ENCODE measurements at regions not wholly inside any gene's neighbourhood (a gene's known extent, or its start where the extent isn't known, plus 50 kb on each side); places are given as distances from the start of the nearest gene placed in this dataset.

GRCh38 chr2:122251158-122251557 lies 495.7 kb downstream of the TSN start:
- TF ChIP-seq CTCF (IDR thresholded peaks at IDR 0.05; ENCODE audit: low read depth, low read length) = no peak
- DNase-seq (ENCODE audit: extremely low read depth, low read depth) = no peak

GRCh38 chr2:122251566-122251965 lies 496.1 kb downstream of the TSN start:
- DNase-seq (ENCODE audit: extremely low read depth, low read depth) = no peak
- TF ChIP-seq CTCF (IDR thresholded peaks at IDR 0.05; ENCODE audit: low read depth, low read length) = no peak

GRCh38 chr2:122255924-122256323 lies 500.5 kb downstream of the TSN start:
- no peak for DNase-seq (ENCODE audit: extremely low read depth, low read depth)
- no peak for TF ChIP-seq CTCF (IDR thresholded peaks at IDR 0.05; ENCODE audit: low read depth, low read length)

DNA sequence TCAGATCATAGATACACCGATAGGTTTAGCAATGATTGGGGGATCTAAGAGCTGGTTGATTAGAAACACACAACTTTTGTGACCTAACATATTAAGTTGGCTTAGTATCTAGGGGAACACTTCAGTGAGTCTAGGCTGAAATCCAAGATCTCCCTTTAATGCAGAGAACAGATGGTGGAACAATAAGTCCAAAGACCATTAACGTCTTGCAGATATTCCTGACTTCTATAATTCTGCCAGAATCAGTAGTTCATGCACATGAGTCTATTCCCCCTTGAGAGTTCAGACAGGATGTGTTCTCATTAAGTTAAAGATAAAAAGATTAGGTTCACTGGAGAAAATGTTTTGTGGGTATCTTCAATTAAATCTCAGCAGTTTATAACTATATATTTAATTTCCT lies 506.5 kb downstream of the TSN start:
- TF ChIP-seq CTCF (IDR thresholded peaks at IDR 0.05; ENCODE audit: low read depth, low read length) = no peak
- no peak for DNase-seq (ENCODE audit: extremely low read depth, low read depth)

DNA sequence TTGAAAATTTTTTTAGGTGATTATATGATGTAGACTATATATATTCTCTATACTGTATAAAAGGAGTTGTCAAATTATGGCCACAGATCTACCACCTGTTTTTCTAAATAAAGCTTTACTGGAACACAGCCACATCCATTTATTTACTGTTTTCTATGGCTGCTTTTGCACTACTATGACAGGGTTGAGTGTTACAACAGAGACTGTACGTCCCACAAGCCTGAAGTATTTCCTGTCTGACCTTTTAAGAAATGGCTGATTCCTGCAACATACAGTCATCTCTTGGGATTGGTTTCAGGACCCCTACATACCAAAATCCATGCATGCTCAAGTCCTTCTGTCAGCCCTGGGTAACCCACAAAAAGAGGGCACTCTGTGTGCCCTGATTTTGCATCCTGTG lies 508.3 kb downstream of the TSN start:
- TF ChIP-seq CTCF (IDR thresholded peaks at IDR 0.05; ENCODE audit: low read depth, low read length) = no peak
- DNase-seq (ENCODE audit: extremely low read depth, low read depth) = no peak

DNA sequence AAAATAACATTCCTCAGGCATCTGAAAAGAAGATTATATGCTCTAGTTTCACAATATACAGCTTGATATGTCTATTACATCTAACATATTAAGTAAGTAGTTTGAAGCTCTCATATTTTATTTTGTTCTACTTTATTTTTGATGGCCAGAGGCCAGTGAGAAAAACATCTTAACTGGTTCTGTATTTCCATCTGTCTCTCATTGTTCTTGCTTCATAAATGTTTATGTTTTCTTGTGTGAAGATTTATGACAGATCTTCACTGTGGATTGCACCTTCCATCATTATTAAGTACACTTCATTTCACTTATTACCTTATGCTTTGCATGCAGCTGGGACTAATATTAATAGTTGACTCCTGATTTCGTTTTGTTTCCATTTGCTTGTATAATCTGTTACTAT lies 511.2 kb downstream of the TSN start:
- no peak for TF ChIP-seq CTCF (IDR thresholded peaks at IDR 0.05; ENCODE audit: low read depth, low read length)
- no peak for DNase-seq (ENCODE audit: extremely low read depth, low read depth)

GRCh38 chr2:122267947-122268346 lies 512.5 kb downstream of the TSN start:
- no peak for TF ChIP-seq CTCF (IDR thresholded peaks at IDR 0.05; ENCODE audit: low read depth, low read length)
- DNase-seq (ENCODE audit: extremely low read depth, low read depth) = no peak
